ENCODE measurements at regions not wholly inside any gene's neighbourhood (a gene's known extent, or its start where the extent isn't known, plus 50 kb on each side); places are given as distances from the start of the nearest gene placed in this dataset.

GRCh38 chr16:85164838-85165516, 52.7 kb upstream of the CIBAR2 start:
- TF ChIP-seq MXI1 (IDR thresholded peaks at IDR 0.05; ENCODE audit: low read depth, low read length) = no peak
- no peak for TF ChIP-seq JUND (IDR thresholded peaks at IDR 0.05)
- no peak for TF ChIP-seq EP300 (IDR thresholded peaks at IDR 0.05; ENCODE audit: borderline replicate concordance in 1 of 2, low read depth in 1 of 2, low read length in 1 of 2)
- no peak for TF ChIP-seq FOXM1 (IDR thresholded peaks at IDR 0.05; ENCODE audit: low read depth)
- TF ChIP-seq RCOR1 (IDR thresholded peaks at IDR 0.05; ENCODE audit: low read length) = no peak
- no peak for TF ChIP-seq SMC3 (IDR thresholded peaks at IDR 0.05; ENCODE audit: low read depth, low read length)
- no peak for TF ChIP-seq MAX (IDR thresholded peaks at IDR 0.05; ENCODE audit: low read depth)
- TF ChIP-seq MEF2A (IDR thresholded peaks at IDR 0.05; ENCODE audit: borderline replicate concordance, low read depth) = no peak
- no peak for TF ChIP-seq YY1 (IDR thresholded peaks at IDR 0.05; ENCODE audit: low read depth)
- no peak for TF ChIP-seq POLR2AphosphoS5 (IDR thresholded peaks at IDR 0.05; ENCODE audit: low read depth, low read length)
- no peak for TF ChIP-seq TCF12 (IDR thresholded peaks at IDR 0.05)
- no peak for TF ChIP-seq FOXJ3 (CRISPR knock-in tag; IDR thresholded peaks at IDR 0.05)
- no peak for TF ChIP-seq ELF1 (IDR thresholded peaks at IDR 0.05)
- TF ChIP-seq RAD21 (IDR thresholded peaks at IDR 0.05; ENCODE audit: low read length) = no peak
- no peak for TF ChIP-seq PBX3 (IDR thresholded peaks at IDR 0.05)
- no peak for TF ChIP-seq TAF1 (IDR thresholded peaks at IDR 0.05; ENCODE audit: borderline replicate concordance, low read depth, low read length)
- TF ChIP-seq RXRA (IDR thresholded peaks at IDR 0.05; ENCODE audit: borderline replicate concordance, low read depth) = no peak
- TF ChIP-seq RFX5 (IDR thresholded peaks at IDR 0.05; ENCODE audit: low read length) = no peak
- no peak for DNase-seq
- peaks cover 4 to 32% of the 10 kb centered on the region in 2 experiments for H3K4me1 ChIP-seq (ENCODE audit: control insufficient read depth in 1 of 2, insufficient read depth in 2 of 2, low read depth in 1 of 2, low read length in 1 of 2)
- no peaks in the 10 kb centered on the region for H3K9me2 ChIP-seq
- CTCF ChIA-PET = interaction anchor here (0.7 to 2.3 kb wide), 5 partner anchors 50 to 111 kb away, joined by 3 to 5 read pairs (median 3); no protein-coding TSS in a partner anchor
- H3K36me3 ChIP-seq (replicated peaks in 1 of 2; ENCODE audit: control insufficient read depth in 1 of 2, insufficient read depth in 2 of 2, low read length in 1 of 2) = no peaks in the 10 kb centered on the region
- H3K27me3 ChIP-seq (ENCODE audit: insufficient read depth) = no peaks in the 10 kb centered on the region
- no peak overlapping the region for H3K4me2 ChIP-seq
- no peak overlapping the region for H3K9ac ChIP-seq
- H3K79me2 ChIP-seq (ENCODE audit: insufficient read depth) = peaks cover under 1% of the 10 kb centered on the region; the same call in 1 of the 2 replicates
- H3F3A ChIP-seq (replicated peaks; ENCODE audit: insufficient read depth) = peaks cover 14% of the 10 kb centered on the region
- no peak overlapping the region for H3K27ac ChIP-seq (ENCODE audit: low read depth in 2 of 2, low read length in 1 of 2)
- WGBS (ENCODE audit: low lambda C conversion rate) = 84% methylated on average over 12 of the region's 12 CpGs
- H2AFZ ChIP-seq (ENCODE audit: low read depth) = no peak overlapping the region
- no peaks in the 10 kb centered on the region for H4K20me1 ChIP-seq (ENCODE audit: insufficient read depth)
- H3K9me3 ChIP-seq = no peaks in the 10 kb centered on the region
- no peak overlapping the region for H3K4me3 ChIP-seq (ENCODE audit: low read depth in 2 of 2, low read length in 1 of 2)
- POLR2A ChIA-PET = interaction anchor here (0.5 to 0.7 kb wide), 2 partner anchors 91 to 93 kb away, joined by 3 read pairs; no protein-coding TSS in a partner anchor

GRCh38 chr16:85165781-85166180, 53.5 kb upstream of the CIBAR2 start:
- Histone ChIP-seq H2AFZ (ENCODE audit: low read depth) (no peak overlapping the region), H4K20me1 (ENCODE audit: insufficient read depth) (no peaks in the 10 kb centered on the region), H3K4me3 (ENCODE audit: low read depth in 2 of 2, low read length in 1 of 2) (no peak overlapping the region), H3K27me3 (ENCODE audit: insufficient read depth) (no peaks in the 10 kb centered on the region), H3K9me2 (no peaks in the 10 kb centered on the region), H3K27ac (ENCODE audit: low read depth in 2 of 2, low read length in 1 of 2) (no peak overlapping the region), H3K36me3 (replicated peaks in 1 of 2; ENCODE audit: control insufficient read depth in 1 of 2, insufficient read depth in 2 of 2, low read length in 1 of 2) (no peaks in the 10 kb centered on the region), H3F3A (replicated peaks; ENCODE audit: insufficient read depth) (peaks cover 14% of the 10 kb centered on the region), H3K4me1 (ENCODE audit: control insufficient read depth in 1 of 2, insufficient read depth in 2 of 2, low read depth in 1 of 2, low read length in 1 of 2) (peaks cover 4 to 35% of the 10 kb centered on the region in 2 experiments), H3K4me2 (no peak overlapping the region), H3K9me3 (no peaks in the 10 kb centered on the region), H3K9ac (no peak overlapping the region), H3K79me2 (ENCODE audit: insufficient read depth) (peaks cover 9% of the 10 kb centered on the region; the same call in 1 of the 2 replicates)
- ChIA-PET POLR2A (no interaction called here), CTCF (interaction anchor here (1.2 kb wide), 1 partner anchor 51 kb away, joined by 4 read pairs; no protein-coding TSS in a partner anchor)
- TF ChIP-seq RCOR1 (IDR thresholded peaks at IDR 0.05; ENCODE audit: low read length) (no peak), RXRA (IDR thresholded peaks at IDR 0.05; ENCODE audit: borderline replicate concordance, low read depth) (no peak), EZH2phosphoT487 (IDR thresholded peaks at IDR 0.05; ENCODE audit: borderline replicate concordance, low read depth) (no peak), RFX5 (IDR thresholded peaks at IDR 0.05; ENCODE audit: low read length) (no peak), SMC3 (IDR thresholded peaks at IDR 0.05; ENCODE audit: low read depth, low read length) (no peak), MXI1 (IDR thresholded peaks at IDR 0.05; ENCODE audit: low read depth, low read length) (no peak), ZBTB33 (IDR thresholded peaks at IDR 0.05; ENCODE audit: borderline replicate concordance, low read depth) (no peak), SIN3A (IDR thresholded peaks at IDR 0.05; ENCODE audit: borderline replicate concordance, low read depth, low read length) (no peak), EP300 (IDR thresholded peaks at IDR 0.05; ENCODE audit: borderline replicate concordance in 1 of 2, low read depth in 1 of 2, low read length in 1 of 2) (no peak), MEF2A (IDR thresholded peaks at IDR 0.05; ENCODE audit: borderline replicate concordance, low read depth) (no peak)
- 97% methylated on average over 7 of the region's 7 CpGs for WGBS (ENCODE audit: low lambda C conversion rate)
- DNase-seq = no peak
